ENCODE measurements at regions not wholly inside any gene's neighbourhood (a gene's known extent, or its start where the extent isn't known, plus 50 kb on each side); places are given as distances from the start of the nearest gene placed in this dataset.
"Not testable (repeated sequence)": the region's sequence is repeated elsewhere in the genome, so short reads cannot be mapped to it uniquely, and the experiment has no call there.

- no peaks in the 10 kb centered on the region for H3K27me3 Mint-ChIP-seq (ENCODE audit: low read depth)
- DNase-seq (ENCODE audit: low spot score in 2 of 2, unreplicated experiment in 2 of 2), result no peak
- no peaks in the 10 kb centered on the region for H3K4me1 Mint-ChIP-seq
- peaks cover 31% of the 10 kb centered on the region for H3K9me3 Mint-ChIP-seq
- H3K36me3 Mint-ChIP-seq, result peaks cover 6% of the 10 kb centered on the region
- H3K27ac Mint-ChIP-seq, result no peak overlapping the region
- TF ChIP-seq, protein P1, sequence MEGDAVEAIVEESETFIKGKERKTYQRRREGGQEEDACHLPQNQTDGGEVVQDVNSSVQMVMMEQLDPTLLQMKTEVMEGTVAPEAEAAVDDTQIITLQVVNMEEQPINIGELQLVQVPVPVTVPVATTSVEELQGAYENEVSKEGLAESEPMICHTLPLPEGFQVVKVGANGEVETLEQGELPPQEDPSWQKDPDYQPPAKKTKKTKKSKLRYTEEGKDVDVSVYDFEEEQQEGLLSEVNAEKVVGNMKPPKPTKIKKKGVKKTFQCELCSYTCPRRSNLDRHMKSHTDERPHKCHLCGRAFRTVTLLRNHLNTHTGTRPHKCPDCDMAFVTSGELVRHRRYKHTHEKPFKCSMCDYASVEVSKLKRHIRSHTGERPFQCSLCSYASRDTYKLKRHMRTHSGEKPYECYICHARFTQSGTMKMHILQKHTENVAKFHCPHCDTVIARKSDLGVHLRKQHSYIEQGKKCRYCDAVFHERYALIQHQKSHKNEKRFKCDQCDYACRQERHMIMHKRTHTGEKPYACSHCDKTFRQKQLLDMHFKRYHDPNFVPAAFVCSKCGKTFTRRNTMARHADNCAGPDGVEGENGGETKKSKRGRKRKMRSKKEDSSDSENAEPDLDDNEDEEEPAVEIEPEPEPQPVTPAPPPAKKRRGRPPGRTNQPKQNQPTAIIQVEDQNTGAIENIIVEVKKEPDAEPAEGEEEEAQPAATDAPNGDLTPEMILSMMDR (IDR thresholded peaks at IDR 0.05; ENCODE audit: unreplicated experiment), result no peak
- no peak overlapping the region for H3K4me3 Mint-ChIP-seq
Measured at GRCh38 chr1:125119024-125119441, 3934.3 kb downstream of the SRGAP2C start.

GRCh38 chr1:125119566-125120205 is 3934.9 kb downstream of the SRGAP2C start:
- peaks cover 35% of the 10 kb centered on the region for H3K9me3 Mint-ChIP-seq
- not testable (repeated sequence) for H3K36me3 Mint-ChIP-seq; DNase-seq (ENCODE audit: low spot score in 2 of 2, unreplicated experiment in 2 of 2)

GRCh38 chr1:125122579-125122978 is 3937.8 kb downstream of the SRGAP2C start:
- H3K36me3 Mint-ChIP-seq; H3K27me3 Mint-ChIP-seq (ENCODE audit: low read depth); H3K4me3 Mint-ChIP-seq; H3K27ac Mint-ChIP-seq; DNase-seq (ENCODE audit: low spot score in 2 of 2, unreplicated experiment in 2 of 2); H3K4me1 Mint-ChIP-seq: not testable (repeated sequence)
- peaks cover 43% of the 10 kb centered on the region for H3K9me3 Mint-ChIP-seq

More at GRCh38 chr1:125119566-125120205, 3934.9 kb downstream of the SRGAP2C start:
- not testable (repeated sequence) for H3K27ac Mint-ChIP-seq; H3K4me1 Mint-ChIP-seq; H3K4me3 Mint-ChIP-seq; H3K27me3 Mint-ChIP-seq (ENCODE audit: low read depth)
